ENCODE measurements at regions not wholly inside any gene's neighbourhood (a gene's known extent, or its start where the extent isn't known, plus 50 kb on each side); places are given as distances from the start of the nearest gene placed in this dataset.
"Not testable (repeated sequence)": the region's sequence is repeated elsewhere in the genome, so short reads cannot be mapped to it uniquely, and the experiment has no call there.

- DNase-seq = no peak
- intact Hi-C loops (cut with DNase I) = no loop called here
These were observed 126.6 kb downstream of the CCDC71L start for GRCh38 chr7:106534271-106534846.

- intact Hi-C loops (cut with DNase I); DNase-seq: not testable (repeated sequence)
These were observed 130.8 kb downstream of the CCDC71L start for GRCh38 chr7:106530183-106530582.

- DNase-seq; intact Hi-C loops (cut with DNase I): not testable (repeated sequence)
These were observed 134.3 kb downstream of the CCDC71L start for GRCh38 chr7:106526617-106527016.

- DNase-seq = no peak
- intact Hi-C loops (cut with DNase I) = no loop called here
These were observed 136.3 kb downstream of the CCDC71L start for GRCh38 chr7:106524690-106525059.

- DNase-seq = no peak
- intact Hi-C loops (cut with DNase I) = no loop called here
These were observed 137.5 kb downstream of the CCDC71L start for GRCh38 chr7:106523482-106523881.

- DNase-seq = no peak
- intact Hi-C loops (cut with DNase I) = no loop called here
These were observed 138.3 kb downstream of the CCDC71L start for GRCh38 chr7:106522696-106523095.

GRCh38 chr7:106521541-106521940 lies 139.4 kb downstream of the CCDC71L start:
- intact Hi-C loops (cut with DNase I) = no loop called here
- DNase-seq = no peak

- intact Hi-C loops (cut with DNase I) = no loop called here
These were observed 139.9 kb downstream of the CCDC71L start for GRCh38 chr7:106520962-106521514.

GRCh38 chr7:106518967-106519366 lies 142.0 kb downstream of the CCDC71L start:
- DNase-seq = no peak
- intact Hi-C loops (cut with DNase I) = no loop called here

More at GRCh38 chr7:106520962-106521514, 139.9 kb downstream of the CCDC71L start:
- no peak for DNase-seq

- DNase-seq = no peak
- intact Hi-C loops (cut with DNase I) = no loop called here
These were observed 142.7 kb downstream of the CCDC71L start for GRCh38 chr7:106518239-106518638.

GRCh38 chr7:106517508-106517907 lies 143.4 kb downstream of the CCDC71L start:
- intact Hi-C loops (cut with DNase I) = no loop called here
- DNase-seq = no peak

- DNase-seq = no peak
- intact Hi-C loops (cut with DNase I) = no loop called here
These were observed 145.6 kb downstream of the CCDC71L start for GRCh38 chr7:106515321-106515720.

GRCh38 chr7:106514881-106515280 lies 146.1 kb downstream of the CCDC71L start:
- DNase-seq = no peak
- intact Hi-C loops (cut with DNase I) = no loop called here

- intact Hi-C loops (cut with DNase I) = no loop called here
- no peak for DNase-seq
These were observed 148.7 kb downstream of the CCDC71L start for GRCh38 chr7:106512217-106512616.

GRCh38 chr7:106504645-106505044 lies 156.3 kb downstream of the CCDC71L start:
- intact Hi-C loops (cut with DNase I) = no loop called here
- no peak for DNase-seq

GRCh38 chr7:106504207-106504606 lies 156.8 kb downstream of the CCDC71L start:
- intact Hi-C loops (cut with DNase I) = no loop called here
- no peak for DNase-seq

- no peak for DNase-seq
- intact Hi-C loops (cut with DNase I) = no loop called here
These were observed 157.3 kb downstream of the CCDC71L start for GRCh38 chr7:106503626-106504025.

- DNase-seq = no peak
- intact Hi-C loops (cut with DNase I) = no loop called here
These were observed 159.1 kb downstream of the CCDC71L start for GRCh38 chr7:106501605-106502580.

- intact Hi-C loops (cut with DNase I) = no loop called here
- no peak for DNase-seq
These were observed 161.1 kb downstream of the CCDC71L start for GRCh38 chr7:106499897-106500296.

GRCh38 chr7:106498005-106498404 lies 163.0 kb downstream of the CCDC71L start:
- intact Hi-C loops (cut with DNase I) = not testable (repeated sequence)

GRCh38 chr7:106493041-106493731 lies 167.8 kb downstream of the CCDC71L start:
- no peak for DNase-seq
- intact Hi-C loops (cut with DNase I) = no loop called here

More at GRCh38 chr7:106498005-106498404, 163.0 kb downstream of the CCDC71L start:
- not testable (repeated sequence) for DNase-seq

Data from posterior cingulate gyrus (tissue), 11 donors.